ENCODE measurements at regions not wholly inside any gene's neighbourhood (a gene's known extent, or its start where the extent isn't known, plus 50 kb on each side); places are given as distances from the start of the nearest gene placed in this dataset.

DNA sequence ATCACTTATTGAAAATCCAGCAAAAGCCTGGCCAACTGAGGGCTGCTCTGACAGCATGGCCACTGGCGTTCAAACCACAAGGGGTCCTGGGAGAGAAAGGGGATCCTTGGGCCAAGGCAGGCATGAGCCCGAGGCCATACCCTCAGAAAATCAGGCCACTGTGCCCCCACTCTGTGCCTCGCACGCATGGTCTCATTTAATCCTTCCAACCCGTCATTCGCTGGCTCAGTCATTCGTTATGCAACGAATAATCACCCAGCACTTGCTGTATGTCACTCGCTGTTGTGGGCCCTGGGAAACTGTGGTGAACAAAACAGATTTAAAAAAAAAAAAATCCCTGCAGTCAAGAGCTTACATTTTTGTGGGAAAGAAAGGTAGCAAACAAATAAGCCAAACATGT, 112.7 kb downstream of the BCOR start:
- H3K9me2 ChIP-seq (ENCODE audit: insufficient read depth), result no peaks in the 10 kb centered on the region
- H3K9me3 ChIP-seq (ENCODE audit: control insufficient read depth in 1 of 2, insufficient read depth in 1 of 2, low read depth in 1 of 2, low read length in 2 of 2), result no peaks in the 10 kb centered on the region
- TF ChIP-seq ELF1 (IDR thresholded peaks at IDR 0.05; ENCODE audit: borderline replicate concordance, low read depth), result no peak
- no peak for TF ChIP-seq EGR1 (IDR thresholded peaks at IDR 0.05; ENCODE audit: low read depth)
- TF ChIP-seq EZH2phosphoT487 (IDR thresholded peaks at IDR 0.05; ENCODE audit: borderline replicate concordance), result no peak
- TF ChIP-seq ZFX (IDR thresholded peaks at IDR 0.05), result no peak
- no peak for TF ChIP-seq SRF (IDR thresholded peaks at IDR 0.05; ENCODE audit: low read depth)
- TF ChIP-seq POLR2AphosphoS5 (IDR thresholded peaks at IDR 0.05; ENCODE audit: low read depth, low read length), result no peak
- TF ChIP-seq CEBPB (IDR thresholded peaks at IDR 0.05; ENCODE audit: low read depth), result no peak
- TF ChIP-seq, protein P1, sequence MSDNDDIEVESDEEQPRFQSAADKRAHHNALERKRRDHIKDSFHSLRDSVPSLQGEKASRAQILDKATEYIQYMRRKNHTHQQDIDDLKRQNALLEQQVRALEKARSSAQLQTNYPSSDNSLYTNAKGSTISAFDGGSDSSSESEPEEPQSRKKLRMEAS (IDR thresholded peaks at IDR 0.05), result no peak
- TF ChIP-seq, protein P2, sequence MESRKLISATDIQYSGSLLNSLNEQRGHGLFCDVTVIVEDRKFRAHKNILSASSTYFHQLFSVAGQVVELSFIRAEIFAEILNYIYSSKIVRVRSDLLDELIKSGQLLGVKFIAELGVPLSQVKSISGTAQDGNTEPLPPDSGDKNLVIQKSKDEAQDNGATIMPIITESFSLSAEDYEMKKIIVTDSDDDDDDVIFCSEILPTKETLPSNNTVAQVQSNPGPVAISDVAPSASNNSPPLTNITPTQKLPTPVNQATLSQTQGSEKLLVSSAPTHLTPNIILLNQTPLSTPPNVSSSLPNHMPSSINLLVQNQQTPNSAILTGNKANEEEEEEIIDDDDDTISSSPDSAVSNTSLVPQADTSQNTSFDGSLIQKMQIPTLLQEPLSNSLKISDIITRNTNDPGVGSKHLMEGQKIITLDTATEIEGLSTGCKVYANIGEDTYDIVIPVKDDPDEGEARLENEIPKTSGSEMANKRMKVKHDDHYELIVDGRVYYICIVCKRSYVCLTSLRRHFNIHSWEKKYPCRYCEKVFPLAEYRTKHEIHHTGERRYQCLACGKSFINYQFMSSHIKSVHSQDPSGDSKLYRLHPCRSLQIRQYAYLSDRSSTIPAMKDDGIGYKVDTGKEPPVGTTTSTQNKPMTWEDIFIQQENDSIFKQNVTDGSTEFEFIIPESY (IDR thresholded peaks at IDR 0.05; ENCODE audit: extremely low read depth, insufficient replicate concordance, low read length), result no peak
- no peak for TF ChIP-seq TCF7L2 (IDR thresholded peaks at IDR 0.05; ENCODE audit: borderline replicate concordance, extremely low read depth, insufficient read depth, insufficient read length)
- no peak for TF ChIP-seq SP1 (IDR thresholded peaks at IDR 0.05; ENCODE audit: low read depth)
- no peak for TF ChIP-seq FOSL1 (IDR thresholded peaks at IDR 0.05; ENCODE audit: low read depth)
- TF ChIP-seq CBX3 (IDR thresholded peaks at IDR 0.05; ENCODE audit: low read depth), result no peak
- TF ChIP-seq, protein P3, sequence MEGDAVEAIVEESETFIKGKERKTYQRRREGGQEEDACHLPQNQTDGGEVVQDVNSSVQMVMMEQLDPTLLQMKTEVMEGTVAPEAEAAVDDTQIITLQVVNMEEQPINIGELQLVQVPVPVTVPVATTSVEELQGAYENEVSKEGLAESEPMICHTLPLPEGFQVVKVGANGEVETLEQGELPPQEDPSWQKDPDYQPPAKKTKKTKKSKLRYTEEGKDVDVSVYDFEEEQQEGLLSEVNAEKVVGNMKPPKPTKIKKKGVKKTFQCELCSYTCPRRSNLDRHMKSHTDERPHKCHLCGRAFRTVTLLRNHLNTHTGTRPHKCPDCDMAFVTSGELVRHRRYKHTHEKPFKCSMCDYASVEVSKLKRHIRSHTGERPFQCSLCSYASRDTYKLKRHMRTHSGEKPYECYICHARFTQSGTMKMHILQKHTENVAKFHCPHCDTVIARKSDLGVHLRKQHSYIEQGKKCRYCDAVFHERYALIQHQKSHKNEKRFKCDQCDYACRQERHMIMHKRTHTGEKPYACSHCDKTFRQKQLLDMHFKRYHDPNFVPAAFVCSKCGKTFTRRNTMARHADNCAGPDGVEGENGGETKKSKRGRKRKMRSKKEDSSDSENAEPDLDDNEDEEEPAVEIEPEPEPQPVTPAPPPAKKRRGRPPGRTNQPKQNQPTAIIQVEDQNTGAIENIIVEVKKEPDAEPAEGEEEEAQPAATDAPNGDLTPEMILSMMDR (IDR thresholded peaks at IDR 0.05 in 2 of 3, conservative IDR thresholded peaks at IDR 0.05 in 1 of 3; ENCODE audit: borderline replicate concordance in 1 of 3, insufficient read depth in 1 of 3, low read depth in 2 of 3, low read length in 2 of 3), result no peak
- TF ChIP-seq RAD21 (IDR thresholded peaks at IDR 0.05; ENCODE audit: low read depth), result no peak
- TF ChIP-seq JUND (IDR thresholded peaks at IDR 0.05), result no peak
- H2AFZ ChIP-seq (ENCODE audit: low read depth, low read length, poor library complexity, severe bottlenecking), result no peak overlapping the region
- H3K4me1 ChIP-seq (ENCODE audit: control insufficient read depth in 1 of 2, insufficient read depth in 2 of 2, low read length in 2 of 2), result peaks cover 6 to 9% of the 10 kb centered on the region in 2 experiments
- ChIA-PET RAD21 (ENCODE audit: low non-redundant PET in 1 of 2, low total read pairs in 2 of 2, uncharacterized antibody in 2 of 2, unreplicated experiment in 2 of 2) (no interaction called here), POLR2A (no interaction called here), CTCF (no interaction called here)
- no peak overlapping the region for H3K9ac ChIP-seq (ENCODE audit: low read length)
- no peaks in the 10 kb centered on the region for H3K36me3 ChIP-seq (ENCODE audit: control insufficient read depth in 1 of 2, insufficient read depth in 2 of 2, low read length in 2 of 2)
- ATAC-seq (no peak), DNase-seq (ENCODE audit: low read depth, low spot score) (no peak)
- H4K20me1 ChIP-seq (ENCODE audit: insufficient read depth), result no peaks in the 10 kb centered on the region
- no peak overlapping the region for H3K4me3 ChIP-seq (replicated peaks in 1 of 2; ENCODE audit: low read depth in 1 of 2, low read length in 2 of 2)
- no peak overlapping the region for H3K27ac ChIP-seq (ENCODE audit: low read depth, low read length)
- no peaks in the 10 kb centered on the region for H3K27me3 ChIP-seq (ENCODE audit: insufficient read depth, low read length)
- BruUV-seq (replicated peaks), result no TSS peak
- intact Hi-C loops (cut with micrococcal nuclease), result no loop called here
- no peaks in the 10 kb centered on the region for H3K79me2 ChIP-seq (ENCODE audit: insufficient read depth, low read length)
- H3K4me2 ChIP-seq (ENCODE audit: low read length), result no peak overlapping the region

Data from HCT116 (cell line).